ENCODE measurements at regions not wholly inside any gene's neighbourhood (a gene's known extent, or its start where the extent isn't known, plus 50 kb on each side); places are given as distances from the start of the nearest gene placed in this dataset.
"Not testable (repeated sequence)": the region's sequence is repeated elsewhere in the genome, so short reads cannot be mapped to it uniquely, and the experiment has no call there.

DNA sequence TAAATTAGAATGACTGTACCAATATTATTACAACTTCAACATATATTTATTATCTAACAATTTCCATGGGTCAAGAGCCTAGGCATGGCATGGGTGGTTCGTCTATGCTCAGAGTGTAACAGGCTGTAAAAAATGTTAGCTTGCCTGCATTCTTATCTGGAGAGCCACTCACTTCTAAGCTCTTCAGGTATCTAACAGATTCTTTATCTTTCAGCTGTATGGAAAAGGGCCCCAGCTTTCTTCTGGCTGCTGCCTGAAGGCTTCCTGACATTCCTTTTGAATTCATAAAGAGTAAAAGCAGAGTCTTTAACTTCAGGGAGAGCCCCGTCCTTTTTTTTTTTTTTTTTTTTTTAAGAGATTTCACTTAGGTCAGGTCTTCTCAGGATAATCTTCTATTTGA, 648.8 kb downstream of the NXPH1 start:
- no peak for DNase-seq

DNA sequence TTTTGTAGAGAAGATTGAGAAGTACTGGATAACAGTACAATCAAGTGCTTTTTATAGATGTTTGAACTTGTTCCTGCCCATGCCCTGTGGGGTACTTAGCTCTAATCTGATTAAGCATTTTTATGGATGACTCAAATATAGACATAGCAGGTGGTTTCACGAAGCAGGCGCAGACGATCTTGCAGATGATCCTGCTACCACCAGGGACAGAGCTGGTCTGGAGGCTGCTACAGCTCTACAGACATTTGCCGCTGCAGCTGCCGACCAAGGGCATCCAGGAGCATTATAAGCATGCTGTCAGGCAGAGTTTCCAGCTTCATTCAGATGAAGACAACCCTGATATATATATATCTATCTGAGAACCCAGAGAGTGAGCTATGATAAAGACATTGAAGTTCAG, 650.4 kb downstream of the NXPH1 start:
- no peak for DNase-seq

DNA sequence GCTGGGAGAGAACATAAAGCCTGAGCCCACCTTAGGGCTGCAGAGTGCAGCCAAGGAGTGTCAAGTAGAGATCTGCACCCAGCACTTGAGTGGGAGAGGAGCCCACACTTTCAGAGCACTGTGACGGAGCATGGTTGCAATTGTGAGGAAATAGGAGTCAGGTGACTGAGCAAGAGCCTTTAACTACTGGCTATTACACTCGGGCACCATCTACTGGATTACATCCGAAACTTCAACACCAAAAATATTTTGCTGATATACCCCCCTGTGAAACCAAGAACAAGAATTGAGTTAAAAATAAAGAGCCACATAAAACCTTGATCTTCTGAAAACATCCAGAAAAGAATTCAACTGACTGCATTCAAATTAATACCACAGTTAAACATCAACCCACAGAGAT, 657.9 kb downstream of the NXPH1 start:
- DNase-seq, result no peak

GRCh38 chr7:9097565-9098060, 664.2 kb downstream of the NXPH1 start:
- DNase-seq, result no peak

DNA sequence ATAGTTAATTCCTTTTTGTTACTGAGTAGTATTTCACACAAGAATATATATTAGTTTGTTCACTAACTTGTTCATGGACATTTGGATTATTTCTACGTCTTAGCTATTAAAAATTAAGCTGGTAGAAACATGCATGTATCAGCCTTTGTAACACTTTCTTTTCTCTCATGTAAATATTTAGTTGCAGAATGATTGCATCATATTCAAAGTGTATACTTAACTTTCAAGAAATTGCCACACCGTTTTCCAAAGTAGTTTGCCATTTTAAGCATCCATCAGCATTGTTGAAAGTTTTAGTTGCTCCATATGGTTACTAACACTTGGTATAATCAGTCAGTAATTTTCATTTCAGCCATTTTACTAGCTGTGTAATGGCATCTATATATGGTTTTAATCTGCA, 666.9 kb downstream of the NXPH1 start:
- no peak for DNase-seq

DNA sequence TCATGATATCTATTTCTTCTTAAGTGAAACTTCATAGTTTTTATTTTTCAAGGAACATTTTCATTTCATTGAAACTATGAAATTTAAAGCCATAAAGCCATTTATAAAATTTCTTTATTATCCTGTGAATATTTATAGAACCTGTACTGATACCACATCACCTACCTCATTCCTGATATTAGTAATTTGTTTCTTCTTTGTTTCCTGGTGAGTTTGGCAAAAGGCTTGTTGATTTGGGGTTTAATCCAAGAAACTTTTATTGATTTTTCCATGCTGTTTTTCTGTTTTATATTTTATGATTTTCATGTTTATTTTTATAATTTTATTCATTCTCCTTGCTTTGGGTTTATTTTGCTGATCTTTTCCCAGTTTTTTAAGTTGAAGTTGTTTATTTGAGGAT, 669.4 kb downstream of the NXPH1 start:
- DNase-seq, result no peak

DNA sequence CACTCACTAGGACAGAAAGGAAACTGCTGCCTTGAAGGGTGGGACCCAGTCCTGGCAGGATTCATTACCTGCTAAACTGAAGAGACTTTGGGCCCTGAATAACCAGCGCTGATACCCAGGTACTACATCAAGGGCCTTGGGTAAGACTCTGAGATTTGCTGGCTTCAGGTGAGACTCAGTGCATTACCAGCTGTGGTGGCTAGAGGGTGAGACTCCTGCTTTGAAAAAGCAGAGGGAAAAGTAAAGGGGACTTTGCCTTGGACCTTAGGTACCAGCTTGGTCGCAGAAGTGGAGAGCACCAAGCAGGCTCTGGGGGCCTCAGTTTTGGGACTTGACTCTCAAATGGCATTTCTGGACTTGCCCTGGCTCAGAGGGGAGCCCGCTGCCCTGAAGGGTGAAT, 673.3 kb downstream of the NXPH1 start:
- DNase-seq, result no peak

DNA sequence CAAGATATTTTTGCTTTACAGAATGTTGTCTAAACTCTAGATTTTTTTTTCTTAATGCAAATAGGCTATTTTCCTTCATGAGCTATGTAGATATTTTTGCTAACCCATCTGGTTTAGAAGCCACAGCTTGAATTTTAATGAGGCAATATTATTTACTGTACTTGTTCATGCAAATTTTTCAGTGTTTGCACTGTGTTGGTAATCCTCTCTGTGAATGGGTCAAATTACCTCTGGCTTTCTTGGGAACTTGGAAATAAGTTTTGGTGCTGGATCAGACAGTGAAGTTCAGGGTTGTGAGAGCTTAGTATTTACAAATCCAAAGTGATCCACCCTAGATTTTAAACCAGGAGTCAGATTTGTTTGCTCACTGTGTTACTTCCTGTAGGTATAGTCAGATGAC, 686.9 kb downstream of the NXPH1 start:
- no peak for DNase-seq

- DNase-seq, result no peak
Measured at GRCh38 chr7:9124320-9124719, 690.9 kb downstream of the NXPH1 start.

DNA sequence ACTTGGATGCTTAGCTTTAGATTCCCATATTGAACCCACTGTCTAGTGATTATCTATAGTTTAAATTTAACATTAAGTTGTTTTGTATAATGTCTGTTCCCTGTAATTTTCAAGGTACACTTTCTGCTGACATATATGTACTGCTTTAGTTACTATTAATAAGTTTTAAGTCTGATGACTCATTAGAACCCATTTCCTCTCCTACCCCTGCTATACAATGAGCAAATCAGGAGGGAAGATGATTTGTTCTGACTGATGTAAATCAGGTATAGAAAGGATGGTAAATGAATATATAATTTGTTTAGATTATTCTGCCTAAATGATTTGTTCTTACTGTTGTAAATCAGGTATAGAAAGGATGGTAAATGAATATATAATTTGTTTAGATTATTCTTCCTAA, 691.8 kb downstream of the NXPH1 start:
- no peak for DNase-seq

GRCh38 chr7:9127901-9128300, 694.5 kb downstream of the NXPH1 start:
- DNase-seq, result no peak

GRCh38 chr7:9148687-9149086, 715.3 kb downstream of the NXPH1 start:
- DNase-seq, result no peak

DNA sequence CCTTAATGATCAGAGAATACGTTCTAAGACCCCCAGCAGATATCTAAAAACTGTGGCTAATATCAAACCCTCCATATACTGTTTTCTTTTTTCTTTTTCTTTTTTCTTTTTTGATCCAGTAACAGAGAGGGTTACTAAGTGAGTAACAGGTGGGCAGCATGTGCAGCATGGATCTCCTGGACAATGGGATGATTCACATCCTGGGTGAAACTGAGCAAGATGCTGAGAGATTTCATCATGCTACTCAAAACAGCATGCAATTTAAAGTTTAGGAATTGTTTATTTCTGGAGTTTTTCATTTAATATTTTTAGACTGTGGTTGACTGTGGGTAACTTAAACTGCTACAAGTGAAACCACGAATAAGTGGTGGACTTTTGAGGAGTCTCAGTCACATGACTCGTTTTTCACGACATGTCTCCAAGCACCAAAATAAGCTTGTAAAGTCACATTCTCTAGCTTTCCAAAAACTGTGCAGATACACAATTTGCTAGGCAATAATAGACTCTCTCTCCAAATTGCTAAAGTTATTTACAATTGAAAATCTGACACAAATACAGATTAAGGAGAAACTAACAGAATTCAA, 716.2 kb downstream of the NXPH1 start:
- no peak for DNase-seq

DNA sequence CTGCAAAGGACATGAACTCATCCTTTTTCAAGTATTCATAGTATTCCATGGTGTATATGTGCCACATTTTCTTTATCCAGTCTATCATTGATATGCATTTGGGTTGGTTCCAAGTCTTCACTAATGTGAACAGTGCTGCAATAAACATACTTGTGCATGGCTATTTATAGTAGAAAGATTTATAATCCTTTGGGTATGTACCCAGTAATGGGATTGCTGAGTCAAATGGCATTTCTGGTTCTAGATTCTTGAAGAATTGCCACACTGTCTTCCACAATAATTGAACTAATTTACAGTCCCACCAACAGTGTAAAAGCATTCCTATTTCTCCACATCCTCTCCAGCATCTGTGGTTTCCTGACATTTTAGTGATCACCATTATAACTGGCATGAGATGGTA, 730.3 kb downstream of the NXPH1 start:
- DNase-seq, result not testable (repeated sequence)

- no peak for DNase-seq
Measured at GRCh38 chr7:9175871-9176270, 742.5 kb downstream of the NXPH1 start.

DNA sequence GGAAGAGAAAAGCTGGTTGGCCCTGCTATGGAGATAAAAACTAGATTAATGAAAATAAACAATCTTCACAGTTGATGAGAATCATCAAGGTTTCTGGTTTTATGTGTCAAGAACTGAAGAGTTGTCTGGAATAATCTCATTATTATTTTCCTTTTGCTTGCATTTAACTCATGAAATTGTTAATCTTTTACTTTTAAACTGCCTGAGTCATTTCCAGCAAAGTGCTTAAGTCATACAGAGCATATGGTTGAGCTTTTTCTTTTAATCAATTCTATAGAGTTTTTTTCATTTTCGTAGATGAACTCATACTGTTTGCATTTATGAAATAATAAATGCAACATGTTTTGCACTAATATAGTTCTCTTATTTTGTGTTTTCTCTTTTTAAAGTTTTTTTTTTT, 747.9 kb downstream of the NXPH1 start:
- DNase-seq, result no peak

GRCh38 chr7:9186730-9187129, 753.3 kb downstream of the NXPH1 start:
- no peak for DNase-seq

DNA sequence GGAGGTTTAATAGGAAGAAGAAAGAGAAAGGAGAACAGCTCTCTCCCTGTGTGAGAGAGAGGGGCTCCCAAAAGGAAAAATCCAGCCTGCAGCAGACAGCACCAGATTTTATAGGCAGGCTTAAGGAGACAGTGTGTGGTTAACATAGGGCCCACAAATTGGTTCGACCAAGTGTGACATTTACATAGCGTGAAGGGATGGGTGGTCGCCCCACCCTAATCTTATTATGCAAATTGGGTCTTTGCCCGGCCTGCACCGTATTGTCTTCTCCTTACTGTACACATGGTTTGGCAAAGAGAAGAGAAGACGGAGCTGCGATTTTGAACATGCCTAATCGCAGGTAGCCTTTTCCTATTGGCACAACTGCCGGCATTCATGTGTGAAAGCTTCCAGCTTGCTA, 756.3 kb downstream of the NXPH1 start:
- DNase-seq, result no peak

DNA sequence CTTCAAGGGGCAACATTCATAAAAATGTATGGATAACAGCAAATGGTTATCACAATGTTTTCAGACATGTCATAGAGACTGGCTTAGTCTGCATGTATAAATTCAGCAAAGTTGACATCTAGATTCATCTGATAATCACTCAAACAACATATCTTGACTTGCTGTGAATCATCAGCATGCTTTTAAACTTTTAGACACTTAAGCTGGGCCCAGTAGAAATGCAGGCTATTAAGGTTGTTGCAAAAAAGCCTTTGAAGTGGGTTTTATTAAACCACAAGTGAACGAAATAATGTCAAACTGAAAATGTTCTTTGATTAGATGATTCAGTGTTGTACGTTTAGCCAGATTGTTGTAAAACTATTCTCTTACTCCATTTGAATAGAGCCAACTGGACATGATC, 759.6 kb downstream of the NXPH1 start:
- DNase-seq, result no peak

DNA sequence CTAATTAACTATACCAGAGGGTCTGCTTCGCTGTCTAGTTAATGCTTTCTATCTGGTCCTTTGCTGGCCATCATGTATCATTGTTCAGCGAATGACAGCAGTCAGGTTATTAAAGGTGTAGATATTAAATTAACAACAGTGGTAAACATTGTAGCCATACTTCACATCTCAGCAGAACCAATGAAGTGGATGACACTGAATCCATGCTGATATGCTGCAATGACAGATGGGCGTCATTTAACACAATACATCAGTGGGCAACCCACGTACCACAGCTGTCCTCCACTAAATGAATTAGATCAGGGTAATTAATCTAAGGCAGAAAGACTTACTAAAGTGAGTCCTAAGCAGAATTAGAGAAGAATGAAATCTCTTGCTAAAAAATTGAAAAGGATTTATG, 767.2 kb downstream of the NXPH1 start:
- DNase-seq, result no peak

GRCh38 chr7:9201928-9202327, 768.5 kb downstream of the NXPH1 start:
- no peak for DNase-seq

GRCh38 chr7:9204571-9204970, 771.2 kb downstream of the NXPH1 start:
- DNase-seq, result no peak

DNA sequence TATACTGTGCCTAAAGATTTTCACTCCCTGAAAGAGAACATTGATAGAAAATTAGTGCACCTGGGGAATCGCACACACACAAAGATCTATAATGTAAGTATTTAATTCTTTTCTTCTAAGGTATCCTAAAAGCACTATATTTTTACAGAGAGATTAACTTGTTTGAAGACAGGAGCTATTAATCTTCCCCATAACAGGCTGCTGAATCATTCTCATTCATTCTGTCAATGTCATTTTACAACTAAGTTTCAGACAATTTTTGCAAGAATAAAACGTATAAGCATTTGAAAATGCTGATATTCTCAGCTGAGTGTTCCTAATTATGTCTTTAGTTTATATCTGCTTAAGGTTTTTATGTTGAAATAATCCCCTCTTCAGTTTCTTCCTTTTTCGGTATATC, 776.7 kb downstream of the NXPH1 start:
- no peak for DNase-seq

GRCh38 chr7:9217204-9217603, 783.8 kb downstream of the NXPH1 start:
- DNase-seq, result no peak

GRCh38 chr7:9226500-9226899, 793.1 kb downstream of the NXPH1 start:
- DNase-seq, result no peak

DNA sequence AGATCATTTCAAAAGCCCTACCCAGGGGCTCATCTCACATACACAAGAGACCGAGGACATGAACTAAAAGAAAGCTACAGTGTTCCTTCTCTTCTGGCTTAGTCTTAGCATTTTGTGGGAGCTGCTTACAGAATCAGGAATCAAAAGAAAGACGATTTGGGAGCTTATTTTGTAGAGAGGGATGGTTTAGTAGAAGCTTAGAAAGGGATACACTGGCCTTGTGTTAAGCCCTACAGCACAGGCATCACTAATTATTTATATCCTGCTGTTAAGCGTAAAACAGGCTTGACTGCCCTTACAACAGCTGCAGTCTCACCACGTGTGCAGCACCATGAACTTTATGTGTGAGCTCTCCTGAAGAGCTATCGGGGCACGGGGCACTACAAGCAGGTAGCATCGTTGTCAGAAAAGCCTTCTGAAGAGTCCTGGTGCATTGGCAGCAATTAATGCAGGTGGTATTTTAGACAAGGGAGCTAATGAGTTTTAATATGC, 798.3 kb downstream of the NXPH1 start:
- no peak for DNase-seq

Measured in GDM1 (cell line).